Loucy (cell line): ENCODE measurements at regions not wholly inside any gene's neighbourhood (a gene's known extent, or its start where the extent isn't known, plus 50 kb on each side); places are given as distances from the start of the nearest gene placed in this dataset.

Source experiments
- H2AFZ ChIP-seq: fragments of 200-600 bp; sonication (generic); 2 replicates; pipeline ENCODE4 v1.6.0; 2016; ENCODE audit warnings: antibody characterized with exemption, mild to moderate bottlenecking, low read length, moderate library complexity
- H3F3A ChIP-seq: fragments of 200-600 bp; 2 replicates; pipeline ENCODE4 v1.6.0; 2016; ENCODE audit warnings: antibody characterized with exemption, low read depth, mild to moderate bottlenecking
- H3K27me3 ChIP-seq: fragments of 200-600 bp; sonication (generic); 2 replicates; pipeline ENCODE4 v1.6.1; 2014; ENCODE audit warnings: low read length, mild to moderate bottlenecking; ENCODE audit not compliant: insufficient read depth, poor library complexity, severe bottlenecking
- H3K36me3 ChIP-seq: fragments of 200-600 bp; sonication (generic); 2 replicates; pipeline ENCODE4 v1.6.1; 2016; ENCODE audit warnings: low read length; ENCODE audit not compliant: insufficient read depth
- H3K4me1 ChIP-seq: fragments of 200-600 bp; sonication (generic); 2 replicates; pipeline ENCODE4 v1.5.1; 2014; ENCODE audit warnings: low read length, mild to moderate bottlenecking; ENCODE audit not compliant: insufficient read depth, poor library complexity, severe bottlenecking
- H3K4me2 ChIP-seq: fragments of 200-600 bp; sonication (generic); 2 replicates; pipeline ENCODE4 v1.6.0; 2014; ENCODE audit warnings: antibody characterized with exemption, low read length, low read depth, mild to moderate bottlenecking; ENCODE audit not compliant: poor library complexity, severe bottlenecking
- H3K4me3 ChIP-seq: fragments of 200-600 bp; sonication (generic); 2 replicates; pipeline ENCODE4 v1.5.1; 2014; ENCODE audit warnings: low read length, mild to moderate bottlenecking, mixed read lengths; ENCODE audit not compliant: poor library complexity, severe bottlenecking
- H3K79me2 ChIP-seq: fragments of 200-600 bp; sonication (generic); 2 replicates; pipeline ENCODE4 v1.6.1; 2014; ENCODE audit warnings: low read length; ENCODE audit not compliant: insufficient read depth
- H3K9ac ChIP-seq: fragments of 200-600 bp; sonication (generic); 2 replicates; pipeline ENCODE4 v1.6.0; 2014; ENCODE audit warnings: mild to moderate bottlenecking, low read depth, low read length, moderate library complexity; ENCODE audit not compliant: poor library complexity, severe bottlenecking
- H3K9me2 ChIP-seq: fragments of 200-600 bp; sonication (generic); replicated peaks from 2 replicates; pipeline ENCODE4 v1.6.1; 2016; ENCODE audit warnings: low read depth, low read length, mixed read lengths
- H3K9me3 ChIP-seq: fragments of 200-600 bp; sonication (generic); 2 replicates; pipeline ENCODE4 v1.6.1; 2014; ENCODE audit warnings: mild to moderate bottlenecking, antibody characterized with exemption, low read length, low read depth; ENCODE audit not compliant: insufficient read depth
- H4K20me1 ChIP-seq: fragments of 200-600 bp; sonication (generic); 2 replicates; pipeline ENCODE4 v1.6.0; 2014; ENCODE audit warnings: antibody characterized with exemption, low read length, mild to moderate bottlenecking; ENCODE audit not compliant: insufficient read depth, poor library complexity, severe bottlenecking
- EZH2phosphoT487 ChIP-seq: fragments of 200-600 bp; IDR thresholded peaks from 2 replicates; pipeline ENCODE4 v1.6.1; 2018; ENCODE audit warnings: antibody characterized with exemption, mild to moderate bottlenecking, moderate library complexity, borderline replicate concordance
- TF ChIP-seq, protein P1 (sequence below): fragments of 200-600 bp; sonication (generic); conservative IDR thresholded peaks from 2 replicates; pipeline ENCODE4 v1.5.1; 2014; ENCODE audit warnings: mild to moderate bottlenecking, antibody characterized with exemption, low read length

GRCh38 chr1:162939035-162939434, 78.1 kb upstream of the CCDC190 start:
- no peaks in the 10 kb centered on the region for H3K9me3 ChIP-seq
- no peak overlapping the region for H3K4me3 ChIP-seq
- no peak overlapping the region for H3K4me2 ChIP-seq
- H3K4me1 ChIP-seq, result no peaks in the 10 kb centered on the region
- no peaks in the 10 kb centered on the region for H4K20me1 ChIP-seq
- no peaks in the 10 kb centered on the region for H3K9me2 ChIP-seq
- no peaks in the 10 kb centered on the region for H3K36me3 ChIP-seq
- no peak overlapping the region for H3K9ac ChIP-seq
- no peaks in the 10 kb centered on the region for H3F3A ChIP-seq
- no peak overlapping the region for H2AFZ ChIP-seq
- H3K27me3 ChIP-seq, result no peaks in the 10 kb centered on the region
- H3K79me2 ChIP-seq, result no peaks in the 10 kb centered on the region
- TF ChIP-seq, protein P1, sequence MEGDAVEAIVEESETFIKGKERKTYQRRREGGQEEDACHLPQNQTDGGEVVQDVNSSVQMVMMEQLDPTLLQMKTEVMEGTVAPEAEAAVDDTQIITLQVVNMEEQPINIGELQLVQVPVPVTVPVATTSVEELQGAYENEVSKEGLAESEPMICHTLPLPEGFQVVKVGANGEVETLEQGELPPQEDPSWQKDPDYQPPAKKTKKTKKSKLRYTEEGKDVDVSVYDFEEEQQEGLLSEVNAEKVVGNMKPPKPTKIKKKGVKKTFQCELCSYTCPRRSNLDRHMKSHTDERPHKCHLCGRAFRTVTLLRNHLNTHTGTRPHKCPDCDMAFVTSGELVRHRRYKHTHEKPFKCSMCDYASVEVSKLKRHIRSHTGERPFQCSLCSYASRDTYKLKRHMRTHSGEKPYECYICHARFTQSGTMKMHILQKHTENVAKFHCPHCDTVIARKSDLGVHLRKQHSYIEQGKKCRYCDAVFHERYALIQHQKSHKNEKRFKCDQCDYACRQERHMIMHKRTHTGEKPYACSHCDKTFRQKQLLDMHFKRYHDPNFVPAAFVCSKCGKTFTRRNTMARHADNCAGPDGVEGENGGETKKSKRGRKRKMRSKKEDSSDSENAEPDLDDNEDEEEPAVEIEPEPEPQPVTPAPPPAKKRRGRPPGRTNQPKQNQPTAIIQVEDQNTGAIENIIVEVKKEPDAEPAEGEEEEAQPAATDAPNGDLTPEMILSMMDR, result no peak
- no peak for TF ChIP-seq EZH2phosphoT487

DNA sequence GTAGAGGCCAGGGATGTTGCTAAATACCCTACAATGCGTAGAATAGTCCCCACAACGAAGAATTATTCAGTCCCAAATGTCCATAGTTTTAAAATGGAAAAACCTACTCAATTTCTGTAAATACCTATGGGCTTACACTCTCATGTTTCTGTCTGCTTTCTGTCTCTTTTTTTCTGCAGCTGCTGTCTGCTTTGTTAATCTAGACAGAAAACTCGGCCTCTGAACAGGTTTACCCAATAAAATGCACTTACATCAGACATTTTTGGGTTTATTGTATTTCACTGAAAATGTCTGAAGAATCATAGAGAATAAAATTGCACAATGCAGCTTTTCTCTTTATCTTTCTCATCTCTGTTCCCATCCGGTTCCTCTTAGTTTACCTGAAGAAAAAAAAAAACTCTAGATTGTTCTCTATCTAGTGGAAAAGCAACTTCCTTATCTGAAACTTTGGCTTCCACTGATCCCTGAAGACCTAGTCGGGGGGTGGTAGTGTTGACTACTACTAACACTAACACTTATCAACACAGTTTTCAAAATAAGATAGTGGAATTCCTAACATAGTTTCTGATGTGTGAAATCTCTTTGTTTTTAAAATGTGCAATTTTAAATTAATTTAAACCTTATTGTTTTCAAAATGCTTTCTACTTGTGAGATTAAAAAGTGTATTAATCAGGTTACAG, 76.9 kb upstream of the CCDC190 start:
- Histone ChIP-seq H3K79me2 (no peaks in the 10 kb centered on the region), H4K20me1 (no peaks in the 10 kb centered on the region), H3K36me3 (no peaks in the 10 kb centered on the region), H3K9ac (no peak overlapping the region), H3K9me2 (no peaks in the 10 kb centered on the region), H3F3A (no peaks in the 10 kb centered on the region), H3K4me3 (no peak overlapping the region), H3K9me3 (no peaks in the 10 kb centered on the region), H2AFZ (no peak overlapping the region), H3K4me1 (no peaks in the 10 kb centered on the region), H3K27me3 (no peaks in the 10 kb centered on the region), H3K4me2 (no peak overlapping the region)
- TF ChIP-seq, protein P1, result no peak
- TF ChIP-seq EZH2phosphoT487, result no peak

DNA sequence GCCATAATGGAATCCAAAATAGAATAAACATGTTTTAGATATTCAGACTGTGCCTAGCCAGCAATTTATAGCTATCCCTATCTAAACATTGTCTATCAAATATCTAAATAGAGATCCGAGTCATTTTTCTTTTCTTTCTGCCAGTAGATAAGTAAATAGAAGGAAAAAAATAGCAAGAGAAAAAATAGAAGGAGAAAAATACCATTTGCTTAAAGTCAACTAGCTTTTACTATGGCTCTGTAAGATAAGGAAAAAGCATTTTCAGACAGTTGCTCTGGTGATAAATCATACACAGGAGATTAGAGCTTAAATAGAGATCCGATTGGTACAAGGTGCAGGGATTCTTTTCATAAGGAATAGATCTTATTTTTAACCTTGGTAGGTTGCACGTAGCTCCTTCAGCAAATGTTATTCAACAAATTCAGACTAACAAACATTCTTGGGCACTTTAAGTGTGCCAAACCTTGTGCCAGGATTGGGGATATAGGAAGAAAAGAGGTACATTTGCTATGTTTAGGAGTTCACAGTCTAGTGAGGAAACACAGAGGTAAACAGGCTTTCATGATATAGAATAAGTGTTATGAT, 70.1 kb upstream of the CCDC190 start:
- no peaks in the 10 kb centered on the region for H3K36me3 ChIP-seq
- no peak overlapping the region for H2AFZ ChIP-seq
- no peak overlapping the region for H3K9ac ChIP-seq
- no peak overlapping the region for H3K4me2 ChIP-seq
- H3K79me2 ChIP-seq, result no peaks in the 10 kb centered on the region
- no peaks in the 10 kb centered on the region for H4K20me1 ChIP-seq
- no peaks in the 10 kb centered on the region for H3K9me3 ChIP-seq
- H3K4me1 ChIP-seq, result no peaks in the 10 kb centered on the region
- TF ChIP-seq, protein P1, result no peak
- TF ChIP-seq EZH2phosphoT487, result no peak
- no peaks in the 10 kb centered on the region for H3K27me3 ChIP-seq
- no peak overlapping the region for H3K4me3 ChIP-seq
- H3F3A ChIP-seq, result no peaks in the 10 kb centered on the region
- no peaks in the 10 kb centered on the region for H3K9me2 ChIP-seq
